ENCODE measurements at regions not wholly inside any gene's neighbourhood (a gene's known extent, or its start where the extent isn't known, plus 50 kb on each side); places are given as distances from the start of the nearest gene placed in this dataset.

- TF ChIP-seq CTCF (IDR thresholded peaks at IDR 0.05; ENCODE audit: insufficient read depth, low read length) (no peak), GABPA (IDR thresholded peaks at IDR 0.05; ENCODE audit: low read depth) (no peak)
These were observed 478.1 kb downstream of the PREX1 start for GRCh38 chr20:48349656-48350055.
